Tibial nerve (tissue), 4 donors: ENCODE measurements at regions not wholly inside any gene's neighbourhood (a gene's known extent, or its start where the extent isn't known, plus 50 kb on each side); places are given as distances from the start of the nearest gene placed in this dataset.
"Not testable (repeated sequence)": the region's sequence is repeated elsewhere in the genome, so short reads cannot be mapped to it uniquely, and the experiment has no call there.

Source experiments
- DNase-seq, 2 donors: peaks; one replicate each; pipeline ENCODE4 v3.0.0-alpha.2; 2019; ENCODE audit warnings: low spot score in 2 of 2
- H3K27ac ChIP-seq, 4 donors: fragments of 200-600 bp; sonication (generic) in 3 of 4; one replicate each; pipeline ENCODE4 v1.5.1; 2017 to 2019; ENCODE audit warnings: mild to moderate bottlenecking in 1 of 4
- H3K27me3 ChIP-seq, 2 donors: fragments of 200-600 bp; sonication (generic) in 1 of 2; one replicate each; pipeline versions ENCODE4 v1.5.1 to v1.6.0; 2017 to 2019
- H3K36me3 ChIP-seq, 3 donors: fragments of 200-600 bp; sonication (generic); one replicate each; pipeline ENCODE4 v1.5.1; 2018 to 2019
- H3K4me1 ChIP-seq, 4 donors: fragments of 200-600 bp; sonication (generic) in 3 of 4; one replicate each; pipeline ENCODE4 v1.5.1; 2017 to 2019
- H3K4me3 ChIP-seq, 4 donors: fragments of 200-600 bp; sonication (generic) in 3 of 4; one replicate each; pipeline ENCODE4 v1.5.1; 2017 to 2019; ENCODE audit warnings: mild to moderate bottlenecking in 1 of 4, moderate library complexity in 1 of 4
- H3K9me3 ChIP-seq, 4 donors: fragments of 200-600 bp; sonication (generic) in 3 of 4; one replicate each; pipeline ENCODE4 v1.5.1; 2017 to 2019
- CTCF ChIP-seq, 5 experiments: fragments of 200-600 bp in 3 of 5; fragments of 450-650 bp in 2 of 5; sonication (generic) in 3 of 5; IDR thresholded peaks; one replicate each; pipeline ENCODE4 v1.5.1; 2016 to 2019; ENCODE audit warnings: antibody characterized with exemption in 5 of 5, mild to moderate bottlenecking in 3 of 5, moderate library complexity in 2 of 5
- EP300 ChIP-seq, 2 donors: sonication (generic); formaldehyde crosslinking; IDR thresholded peaks; one replicate each; pipeline ENCODE4 v1.6.1; 2017; ENCODE audit warnings: antibody characterized with exemption in 2 of 2, mild to moderate bottlenecking in 1 of 2
- POLR2A ChIP-seq, 2 donors: fragments of 450-650 bp; IDR thresholded peaks; one replicate each; pipeline ENCODE4 v1.6.1; 2017; ENCODE audit warnings: antibody characterized with exemption in 2 of 2, mild to moderate bottlenecking in 2 of 2, moderate library complexity in 2 of 2
- WGBS, 2 donors: methylation state at CpG; one replicate each; pipeline ENCODE4 v1.1.5; 2018; 5-methylcytosine and 5-hydroxymethylcytosine counted together

GRCh38 chr6:167687116-167687725, 139.5 kb upstream of the AFDN start:
- H3K27me3 ChIP-seq = no peaks in the 10 kb centered on the region
- WGBS, 2 donors = 68 to 71% methylated on average over 18 of the region's 18 CpGs

GRCh38 chr6:167688123-167688522, 138.6 kb upstream of the AFDN start:
- H3K9me3 ChIP-seq = no peaks in the 10 kb centered on the region
- no peaks in the 10 kb centered on the region for H3K36me3 ChIP-seq
- no peak for DNase-seq
- TF ChIP-seq EP300 (IDR thresholded peaks at IDR 0.05) = no peak
- TF ChIP-seq CTCF (IDR thresholded peaks at IDR 0.05) = no peak
- TF ChIP-seq POLR2A (IDR thresholded peaks at IDR 0.05) = no peak
- 64 to 72% methylated on average over 5 to 6 of the region's 6 CpGs for WGBS, 2 donors
- no peak overlapping the region for H3K27ac ChIP-seq
- no peaks in the 10 kb centered on the region for H3K27me3 ChIP-seq
- H3K4me1 ChIP-seq = peaks cover 0 to 16% (median 6%) of the 10 kb centered on the region in 4 donors
- H3K4me3 ChIP-seq = no peak overlapping the region

More at GRCh38 chr6:167687116-167687725, 139.5 kb upstream of the AFDN start:
- H3K9me3 ChIP-seq = no peaks in the 10 kb centered on the region
- no peaks in the 10 kb centered on the region for H3K36me3 ChIP-seq
- TF ChIP-seq EP300 (IDR thresholded peaks at IDR 0.05) (no peak), POLR2A (IDR thresholded peaks at IDR 0.05) (no peak), CTCF (IDR thresholded peaks at IDR 0.05) (no peak)
- no peak overlapping the region for H3K4me3 ChIP-seq
- H3K27ac ChIP-seq = no peak overlapping the region
- DNase-seq = no peak
- peaks cover 0 to 25% (median 14%) of the 10 kb centered on the region in 4 donors for H3K4me1 ChIP-seq

- H3K36me3 ChIP-seq = no peaks in the 10 kb centered on the region
- DNase-seq = no peak
- WGBS, 2 donors = 91 to 96% methylated on average over 5 of the region's 5 CpGs
Measured at GRCh38 chr6:167689278-167689677, 137.4 kb upstream of the AFDN start.

GRCh38 chr6:167689751-167690150, 137.0 kb upstream of the AFDN start:
- H3K4me3 ChIP-seq = no peak overlapping the region
- 66 to 67% methylated on average over 6 of the region's 6 CpGs for WGBS, 2 donors
- TF ChIP-seq POLR2A (IDR thresholded peaks at IDR 0.05) (no peak), EP300 (IDR thresholded peaks at IDR 0.05) (no peak), CTCF (IDR thresholded peaks at IDR 0.05) (no peak)
- H3K4me1 ChIP-seq = peaks cover 0 to 2% (median 0%) of the 10 kb centered on the region in 4 donors
- no peaks in the 10 kb centered on the region for H3K27me3 ChIP-seq
- no peaks in the 10 kb centered on the region for H3K9me3 ChIP-seq
- H3K27ac ChIP-seq = no peak overlapping the region
- no peaks in the 10 kb centered on the region for H3K36me3 ChIP-seq
- no peak for DNase-seq

More at GRCh38 chr6:167689278-167689677, 137.4 kb upstream of the AFDN start:
- Histone ChIP-seq H3K4me1 (peaks cover 0 to 5% (median 0%) of the 10 kb centered on the region in 4 donors), H3K4me3 (no peak overlapping the region), H3K27ac (no peak overlapping the region), H3K9me3 (no peaks in the 10 kb centered on the region), H3K27me3 (no peaks in the 10 kb centered on the region)
- no peak for TF ChIP-seq POLR2A (IDR thresholded peaks at IDR 0.05)
- TF ChIP-seq CTCF (IDR thresholded peaks at IDR 0.05) = no peak
- no peak for TF ChIP-seq EP300 (IDR thresholded peaks at IDR 0.05)

GRCh38 chr6:167690167-167690922, 136.4 kb upstream of the AFDN start:
- not testable (repeated sequence) for H3K4me3 ChIP-seq, H3K27ac ChIP-seq, DNase-seq, H3K36me3 ChIP-seq, H3K9me3 ChIP-seq, H3K4me1 ChIP-seq, H3K27me3 ChIP-seq
- WGBS, 2 donors = 85 to 86% methylated on average over 14 of the region's 14 CpGs
